GM04503 (cell line): ENCODE measurements at regions not wholly inside any gene's neighbourhood (a gene's known extent, or its start where the extent isn't known, plus 50 kb on each side); places are given as distances from the start of the nearest gene placed in this dataset.
"Not testable (repeated sequence)": the region's sequence is repeated elsewhere in the genome, so short reads cannot be mapped to it uniquely, and the experiment has no call there.

Source experiments
- DNase-seq: peaks from one replicate; pipeline ENCODE4 v3.0.0-alpha.2; 2012; ENCODE audit warnings: low read depth

GRCh38 chr16:8110572-8111514 lies 479.5 kb downstream of the TMEM114 start:
- DNase-seq, result no peak

DNA sequence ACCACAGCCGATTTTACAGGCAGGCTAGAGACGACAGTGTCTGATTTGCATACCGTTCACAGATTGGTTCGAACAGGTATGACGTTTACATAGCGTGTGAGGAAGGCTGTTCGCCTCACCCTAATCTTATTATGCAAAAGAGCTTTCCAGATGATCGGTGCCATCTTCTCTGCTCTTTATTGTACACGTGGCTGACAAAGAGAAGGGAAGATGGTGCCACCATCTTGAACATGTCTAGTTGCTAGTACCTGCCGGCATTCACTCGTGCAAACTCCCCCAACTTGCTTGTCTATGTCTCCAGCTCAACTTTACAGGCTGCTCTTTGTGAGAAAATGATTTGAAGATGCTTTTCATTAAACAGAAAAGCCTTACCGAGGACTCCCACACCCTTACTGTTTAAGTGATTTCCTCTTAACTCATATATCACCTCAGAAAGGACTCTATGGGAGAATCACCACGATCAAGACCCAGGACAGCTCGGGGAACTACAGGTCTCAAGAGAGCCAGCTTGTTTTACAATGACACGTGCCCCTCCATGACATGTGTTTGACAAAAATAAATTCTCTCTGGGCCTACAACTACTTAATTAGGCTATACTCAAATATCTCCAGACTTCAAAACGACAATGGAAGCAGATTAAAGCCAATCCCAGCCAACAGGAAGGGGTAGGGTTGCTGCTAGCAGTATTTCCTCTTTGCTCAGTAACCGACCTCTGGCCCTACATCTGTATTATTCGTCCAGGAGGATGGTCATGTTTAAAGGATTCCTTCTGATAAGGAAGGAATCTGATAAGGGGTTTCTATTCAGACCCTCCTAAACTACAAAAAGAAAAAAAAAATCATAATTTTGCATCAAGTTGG lies 480.6 kb downstream of the TMEM114 start:
- DNase-seq, result no peak

GRCh38 chr16:8108991-8109509 lies 481.3 kb downstream of the TMEM114 start:
- no peak for DNase-seq

DNA sequence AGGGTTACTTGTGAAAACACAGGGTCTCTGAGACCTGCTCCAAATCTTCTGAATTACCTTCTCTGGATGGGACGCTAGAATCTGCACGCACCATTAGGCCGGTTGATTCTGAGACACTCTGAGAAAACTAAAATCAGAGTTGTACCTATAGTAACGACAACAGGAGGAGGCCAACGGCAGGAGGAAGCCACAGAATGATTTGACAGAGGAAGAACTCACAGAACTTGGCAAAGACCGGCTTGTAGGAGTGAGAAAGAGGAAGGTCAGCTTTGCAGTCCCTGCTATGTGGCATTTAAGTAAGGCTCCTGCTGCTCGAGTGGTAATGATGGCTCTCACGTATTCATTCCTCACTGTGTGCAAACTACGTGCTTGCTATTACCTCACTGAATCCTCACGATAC lies 483.0 kb downstream of the TMEM114 start:
- no peak for DNase-seq

DNA sequence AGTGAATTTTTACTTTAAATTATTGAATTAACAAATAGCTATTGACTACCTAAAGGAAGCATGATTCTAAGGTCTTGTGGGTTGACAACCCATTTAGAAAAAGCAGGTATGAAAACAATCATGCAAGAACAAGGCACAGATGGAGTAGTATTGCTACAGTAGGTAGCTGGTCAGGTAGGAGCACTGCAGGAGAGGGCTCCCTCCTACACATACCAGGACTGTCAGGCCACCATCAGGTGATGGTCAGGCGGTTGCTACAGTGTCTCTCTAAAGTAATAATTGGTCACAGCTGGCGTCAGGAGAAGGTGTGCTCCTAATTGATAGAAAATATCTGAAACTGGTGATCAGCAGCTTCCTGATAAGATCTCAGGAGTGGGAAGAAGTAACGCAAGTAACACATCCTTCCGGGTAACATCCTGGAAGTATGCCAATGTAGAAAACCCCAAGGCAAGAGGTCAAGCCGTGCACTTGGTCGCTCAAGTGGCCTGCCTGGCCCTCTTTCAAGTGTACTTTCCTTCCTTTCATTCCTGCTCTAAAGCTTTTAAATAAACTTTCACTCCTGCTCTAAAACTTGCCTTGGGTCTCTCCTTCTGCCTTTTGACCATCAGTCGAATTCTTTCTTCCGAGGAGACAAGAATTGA lies 486.5 kb downstream of the TMEM114 start:
- no peak for DNase-seq

DNA sequence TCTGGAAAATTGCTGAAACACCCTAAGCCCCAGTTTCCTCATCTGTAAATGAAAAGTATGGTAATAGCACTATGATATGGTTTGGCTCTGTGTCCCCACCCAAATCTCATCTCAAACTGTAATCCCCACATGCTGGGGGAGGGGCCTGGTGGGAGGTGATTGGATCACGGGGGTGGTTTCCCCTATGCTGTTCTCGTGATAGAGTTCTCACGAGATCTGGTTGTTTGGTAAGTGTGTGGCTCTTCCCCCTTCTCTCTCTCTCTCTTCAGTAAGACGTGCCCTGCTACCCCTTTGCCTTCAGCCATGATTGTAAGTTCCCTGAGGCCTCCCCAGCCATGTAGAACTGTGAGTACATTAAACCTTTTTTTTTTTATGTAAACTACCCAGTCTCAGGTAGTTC lies 490.7 kb downstream of the TMEM114 start:
- no peak for DNase-seq

DNA sequence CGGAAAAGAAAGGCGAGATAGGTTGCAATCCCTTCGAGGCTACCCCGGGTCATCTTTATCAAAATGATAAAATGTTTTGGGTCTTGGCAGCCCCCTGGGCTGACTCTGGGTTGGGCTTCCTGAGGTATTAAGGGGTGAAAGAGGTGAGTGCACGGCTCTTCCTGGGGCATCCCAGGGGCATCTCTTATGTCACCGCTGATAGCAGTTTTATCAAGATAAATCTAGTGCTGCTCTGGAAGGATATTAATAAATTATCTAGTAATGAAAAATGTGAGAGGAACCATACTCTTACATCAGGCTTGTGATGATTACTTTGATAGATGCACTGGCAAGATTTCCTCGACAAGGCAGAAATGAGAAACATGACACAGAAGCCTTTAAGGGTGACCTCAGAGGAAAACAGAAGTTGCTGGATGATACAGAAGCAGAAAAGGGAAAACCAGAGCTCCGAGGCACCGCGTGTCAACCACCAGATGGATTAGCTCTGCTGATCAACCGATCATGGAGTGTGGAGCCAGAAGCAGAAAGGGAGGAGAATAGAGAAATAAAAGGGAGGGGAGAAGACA lies 491.3 kb downstream of the TMEM114 start:
- DNase-seq, result no peak

- no peak for DNase-seq
Observed at GRCh38 chr16:8096211-8096610, 494.1 kb downstream of the TMEM114 start.

- no peak for DNase-seq
Observed at GRCh38 chr16:8094696-8095095, 495.6 kb downstream of the TMEM114 start.

- DNase-seq, result no peak
Observed at GRCh38 chr16:8088820-8089338, 501.4 kb downstream of the TMEM114 start.

- no peak for DNase-seq
Observed at GRCh38 chr16:8087597-8088289, 502.6 kb downstream of the TMEM114 start.

- DNase-seq, result no peak
Observed at GRCh38 chr16:8087146-8087545, 503.2 kb downstream of the TMEM114 start.

DNA sequence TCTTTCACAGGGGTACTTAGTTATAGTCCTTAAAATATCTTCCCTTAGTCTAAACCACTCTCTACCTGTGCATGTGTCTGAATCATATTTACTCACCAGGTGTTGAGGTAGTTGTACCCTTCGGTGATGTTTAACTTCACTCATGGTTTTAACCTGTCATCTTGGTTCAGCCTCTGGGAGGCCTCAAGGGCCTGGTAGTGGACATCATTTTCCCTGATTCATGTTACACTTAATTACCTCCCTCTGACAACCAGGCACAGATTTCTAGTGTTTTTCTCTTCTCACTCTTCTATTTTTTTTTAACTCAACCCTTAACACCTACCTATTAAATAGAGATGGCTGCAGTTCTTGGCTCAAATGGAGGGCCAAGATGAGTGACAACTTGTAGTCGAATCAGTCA lies 505.4 kb downstream of the TMEM114 start:
- DNase-seq, result no peak

DNA sequence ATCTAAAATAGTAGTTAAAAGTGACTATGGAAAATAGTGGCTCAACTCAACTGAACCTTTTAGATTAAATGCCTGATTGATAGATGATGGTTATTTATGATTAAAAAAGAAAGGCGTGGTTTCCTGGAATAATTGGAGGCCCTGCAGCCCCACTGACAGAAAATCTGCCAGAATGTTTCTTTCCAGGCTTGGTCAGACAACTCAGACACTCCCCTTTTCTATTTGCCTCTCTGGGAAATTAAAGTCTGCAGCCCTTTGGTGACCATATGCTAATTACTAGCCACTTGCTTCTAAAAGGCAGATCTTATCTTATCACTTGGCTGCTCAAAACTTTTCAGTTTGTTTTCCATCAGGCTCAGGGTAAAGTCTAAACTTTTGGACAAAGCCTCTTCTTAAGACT lies 506.0 kb downstream of the TMEM114 start:
- DNase-seq, result no peak

GRCh38 chr16:8083560-8083959 lies 506.8 kb downstream of the TMEM114 start:
- DNase-seq, result no peak

DNA sequence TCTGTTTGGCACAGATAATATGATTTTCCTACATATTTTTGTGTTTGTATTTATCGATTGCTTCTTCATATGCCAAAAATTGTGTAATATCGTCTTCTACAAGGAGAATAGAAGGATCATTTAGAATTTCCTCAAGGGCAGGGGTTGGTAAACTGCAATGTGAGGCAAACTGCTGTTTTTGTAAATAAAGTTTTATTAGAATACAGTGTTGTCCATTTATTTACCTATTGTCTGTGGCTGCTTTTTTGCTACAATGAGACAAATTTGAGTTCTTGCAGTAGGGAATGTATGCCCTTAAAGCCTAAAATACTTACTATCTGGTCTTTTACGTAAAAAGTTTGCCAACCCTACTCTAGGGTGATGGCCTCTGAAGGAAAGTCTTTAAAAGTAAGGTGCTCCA lies 509.5 kb downstream of the TMEM114 start:
- no peak for DNase-seq

DNA sequence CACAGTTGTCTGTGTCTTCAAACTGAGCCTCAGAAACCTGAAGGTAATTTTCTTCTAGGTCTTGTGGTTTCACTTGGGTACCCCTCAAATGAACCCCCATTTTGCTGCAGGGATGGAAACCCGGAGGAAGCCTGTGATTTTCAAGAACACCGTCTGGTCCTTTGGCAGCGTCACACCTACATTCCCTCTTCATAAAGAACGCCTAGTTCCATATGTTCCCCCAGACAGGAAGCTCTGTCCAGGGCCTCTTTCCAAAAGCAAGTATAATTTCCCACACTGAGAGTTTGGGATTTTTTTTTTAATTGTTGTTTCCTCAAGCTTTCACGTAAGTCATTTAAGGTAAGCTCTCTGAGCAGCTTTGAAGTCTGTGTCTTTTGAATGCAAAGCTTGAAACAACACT lies 515.0 kb downstream of the TMEM114 start:
- DNase-seq, result no peak

- DNase-seq, result no peak
Observed at GRCh38 chr16:8070506-8070905, 519.8 kb downstream of the TMEM114 start.

DNA sequence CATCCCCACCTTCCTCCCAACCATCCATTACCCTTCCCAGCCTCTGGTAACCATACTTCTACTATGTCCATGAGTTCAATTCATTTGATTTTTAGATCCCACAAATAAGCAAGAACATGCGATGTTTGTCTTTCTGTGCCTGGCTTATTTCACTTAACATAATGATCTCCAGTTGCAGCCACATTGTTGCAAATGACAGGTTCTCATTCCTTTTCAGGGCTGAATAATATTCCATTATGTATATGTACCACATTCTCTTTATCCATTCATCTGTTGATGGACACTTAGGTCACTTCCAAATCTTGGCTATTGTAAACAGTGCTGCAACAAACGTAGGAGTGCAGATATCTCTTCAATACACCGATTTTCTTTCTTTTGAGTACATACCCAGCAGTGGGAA lies 522.1 kb downstream of the TMEM114 start:
- not testable (repeated sequence) for DNase-seq

DNA sequence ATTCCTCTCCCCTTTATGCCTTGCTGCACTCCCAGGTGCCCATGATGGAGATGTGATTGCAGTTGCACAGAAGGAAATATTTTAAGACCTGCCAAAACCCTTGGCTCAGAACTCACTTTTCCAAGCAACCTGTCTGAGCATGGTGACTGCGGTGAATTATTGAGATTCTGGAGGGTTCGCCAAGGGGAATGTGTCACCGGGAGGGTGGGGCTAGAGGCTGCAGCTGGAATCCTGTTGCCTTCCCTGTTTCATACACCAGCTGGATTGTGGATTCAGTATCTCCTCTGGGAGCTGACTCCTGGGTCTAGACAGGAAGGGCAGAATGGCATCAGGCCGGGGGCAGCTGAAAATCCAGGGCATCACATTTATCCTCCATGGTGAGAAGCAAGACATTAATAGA lies 527.2 kb downstream of the TMEM114 start:
- DNase-seq, result no peak

DNA sequence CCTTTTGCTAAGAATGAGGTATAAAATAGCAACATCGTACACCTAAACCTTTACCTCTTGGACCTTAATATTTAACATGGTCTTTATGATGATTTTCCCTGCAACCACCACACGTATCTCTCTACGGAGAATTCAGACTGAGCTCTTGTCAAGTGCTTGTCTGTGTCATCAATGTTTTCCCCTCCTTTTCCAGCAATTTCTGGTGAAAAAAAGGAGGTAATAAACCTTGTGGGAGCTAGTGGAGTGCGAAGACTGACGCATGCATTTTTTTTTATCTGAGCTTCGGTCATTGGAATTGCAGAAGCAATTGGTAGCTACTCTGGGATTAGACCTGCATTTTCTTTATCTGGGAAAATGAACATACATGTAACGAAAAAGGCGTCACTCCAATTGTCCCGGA lies 527.6 kb downstream of the TMEM114 start:
- no peak for DNase-seq
